ENCODE measurements at regions not wholly inside any gene's neighbourhood (a gene's known extent, or its start where the extent isn't known, plus 50 kb on each side); places are given as distances from the start of the nearest gene placed in this dataset.

DNA sequence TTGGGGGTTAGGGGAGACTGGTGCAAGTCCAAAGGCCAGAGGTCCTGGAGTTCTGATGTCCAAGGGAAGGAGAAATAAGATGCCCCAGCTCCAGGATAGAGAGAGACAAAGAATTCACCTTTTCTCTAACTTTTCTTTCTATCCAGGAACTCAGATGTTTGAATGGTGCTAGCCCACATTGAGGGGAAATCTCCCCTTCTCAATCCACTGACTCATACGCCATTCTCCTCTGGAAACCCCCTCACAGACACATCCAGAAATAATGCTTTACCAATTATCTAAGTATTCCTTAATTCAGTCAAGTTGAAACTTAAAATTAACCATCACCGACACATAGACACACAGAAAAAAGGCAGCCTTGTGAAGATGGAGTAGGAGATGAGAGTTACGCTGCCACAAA lies 1085.2 kb downstream of the NSUN3 start:
- TF ChIP-seq, protein P1, sequence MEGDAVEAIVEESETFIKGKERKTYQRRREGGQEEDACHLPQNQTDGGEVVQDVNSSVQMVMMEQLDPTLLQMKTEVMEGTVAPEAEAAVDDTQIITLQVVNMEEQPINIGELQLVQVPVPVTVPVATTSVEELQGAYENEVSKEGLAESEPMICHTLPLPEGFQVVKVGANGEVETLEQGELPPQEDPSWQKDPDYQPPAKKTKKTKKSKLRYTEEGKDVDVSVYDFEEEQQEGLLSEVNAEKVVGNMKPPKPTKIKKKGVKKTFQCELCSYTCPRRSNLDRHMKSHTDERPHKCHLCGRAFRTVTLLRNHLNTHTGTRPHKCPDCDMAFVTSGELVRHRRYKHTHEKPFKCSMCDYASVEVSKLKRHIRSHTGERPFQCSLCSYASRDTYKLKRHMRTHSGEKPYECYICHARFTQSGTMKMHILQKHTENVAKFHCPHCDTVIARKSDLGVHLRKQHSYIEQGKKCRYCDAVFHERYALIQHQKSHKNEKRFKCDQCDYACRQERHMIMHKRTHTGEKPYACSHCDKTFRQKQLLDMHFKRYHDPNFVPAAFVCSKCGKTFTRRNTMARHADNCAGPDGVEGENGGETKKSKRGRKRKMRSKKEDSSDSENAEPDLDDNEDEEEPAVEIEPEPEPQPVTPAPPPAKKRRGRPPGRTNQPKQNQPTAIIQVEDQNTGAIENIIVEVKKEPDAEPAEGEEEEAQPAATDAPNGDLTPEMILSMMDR (IDR thresholded peaks at IDR 0.05): no peak
- TF ChIP-seq EZH2 (IDR thresholded peaks at IDR 0.05; ENCODE audit: borderline replicate concordance, insufficient read depth, low read depth, low read length, poor library complexity, severe bottlenecking): no peak

Data from B cell (primary cell).